Lower leg skin (tissue), 4 donors: ENCODE measurements at regions not wholly inside any gene's neighbourhood (a gene's known extent, or its start where the extent isn't known, plus 50 kb on each side); places are given as distances from the start of the nearest gene placed in this dataset.

Experiments used
- DNase-seq, 2 donors: peaks; one replicate each; pipeline ENCODE4 v3.0.0-alpha.2; 2019; ENCODE audit warnings: low spot score in 2 of 2
- H3K4me3 ChIP-seq: fragments of 200-600 bp; sonication (generic); 2 replicates; pipeline ENCODE4 v1.5.1; 2017; ENCODE audit warnings: mild to moderate bottlenecking, low read depth; ENCODE audit not compliant: poor library complexity, severe bottlenecking
- CTCF ChIP-seq, 3 donors: fragments of 450-650 bp; IDR thresholded peaks; one replicate each; pipeline ENCODE4 v1.5.1; 2016; ENCODE audit warnings: antibody characterized with exemption in 3 of 3, mild to moderate bottlenecking in 3 of 3, moderate library complexity in 2 of 3
- POLR2A ChIP-seq, 2 donors: fragments of 450-650 bp; IDR thresholded peaks; one replicate each; pipeline ENCODE4 v1.6.1; 2016 to 2017; ENCODE audit warnings: antibody characterized with exemption in 2 of 2, mild to moderate bottlenecking in 1 of 2, moderate library complexity in 1 of 2
- WGBS, 2 donors: methylation state at CpG; one replicate each; pipeline ENCODE4 v1.1.5; 2018; 5-methylcytosine and 5-hydroxymethylcytosine counted together
- intact Hi-C: fragments of 100-400 bp; cut with DNase I; formaldehyde crosslinking; loops from one replicate; pipeline ENCODE4 v1.15.0; 2023; ENCODE audit warnings: low total_unique reads

GRCh38 chr9:95679874-95680273, 163.1 kb upstream of the PTCH1 start:
- 92 to 95% methylated on average over 8 of the region's 8 CpGs for WGBS, 2 donors
- TF ChIP-seq CTCF (IDR thresholded peaks at IDR 0.05) = no peak
- no peak for DNase-seq
- intact Hi-C loops = no loop called here
- no peak overlapping the region for H3K4me3 ChIP-seq

- no peak overlapping the region for H3K4me3 ChIP-seq
- TF ChIP-seq POLR2A (IDR thresholded peaks at IDR 0.05) (no peak), CTCF (IDR thresholded peaks at IDR 0.05) (no peak)
- intact Hi-C loops = no loop called here
- no peak for DNase-seq
- 71 to 100% methylated on average over 1 to 2 of the region's 2 CpGs for WGBS, 2 donors
Measured at GRCh38 chr9:95678759-95679158, 162.0 kb upstream of the PTCH1 start.

GRCh38 chr9:95670122-95670521, 153.4 kb upstream of the PTCH1 start:
- intact Hi-C loops = no loop called here
- TF ChIP-seq CTCF (IDR thresholded peaks at IDR 0.05) (no peak), POLR2A (IDR thresholded peaks at IDR 0.05) (no peak)
- DNase-seq = no peak
- no peak overlapping the region for H3K4me3 ChIP-seq
- 43 to 52% methylated on average over 15 of the region's 15 CpGs for whole genome bisulfite sequencing, 2 donors

- WGBS, 2 donors = 55 to 57% methylated on average over 7 of the region's 7 CpGs
- H3K4me3 ChIP-seq = no peak overlapping the region
- intact Hi-C loops = no loop called here
- TF ChIP-seq POLR2A (IDR thresholded peaks at IDR 0.05) (no peak), CTCF (IDR thresholded peaks at IDR 0.05) (no peak)
- DNase-seq = no peak
Measured at GRCh38 chr9:95669253-95669652, 152.5 kb upstream of the PTCH1 start.

GRCh38 chr9:95667789-95668188, 151.0 kb upstream of the PTCH1 start:
- intact Hi-C loops = no loop called here
- TF ChIP-seq CTCF (IDR thresholded peaks at IDR 0.05) (no peak), POLR2A (IDR thresholded peaks at IDR 0.05) (no peak)
- 44 to 62% methylated on average over 2 of the region's 2 CpGs for WGBS, 2 donors
- DNase-seq = no peak
- no peak overlapping the region for H3K4me3 ChIP-seq

- no peak for TF ChIP-seq CTCF (IDR thresholded peaks at IDR 0.05)
- no peak for TF ChIP-seq POLR2A (IDR thresholded peaks at IDR 0.05)
- 38 to 44% methylated on average over 4 of the region's 4 CpGs for WGBS, 2 donors
- intact Hi-C loops = no loop called here
- no peak for DNase-seq
- H3K4me3 ChIP-seq = no peak overlapping the region
Measured at GRCh38 chr9:95666785-95667155, 150.0 kb upstream of the PTCH1 start.
